Activated CD8-positive, alpha-beta T cell treated with anti-CD3 and anti-CD28 coated beads for 36 hours (primary cell): ENCODE measurements at regions not wholly inside any gene's neighbourhood (a gene's known extent, or its start where the extent isn't known, plus 50 kb on each side); places are given as distances from the start of the nearest gene placed in this dataset.

Source experiments
- ATAC-seq: fragments of 200-7000 bp; cut with Tn5 transposase; one replicate; pipeline ENCODE4 v1.10.0; 2021; ENCODE audit warnings: mild to moderate bottlenecking, moderate library complexity
- CTCF ChIA-PET: fragments of 350-600 bp; sonication (Branson Sonifier 250); formaldehyde crosslinking; loops from one replicate; lab custom pipeline; 2021; ENCODE audit warnings: antibody characterized with exemption; lab: Charles Lee
- POLR2A ChIA-PET: fragments of 350-600 bp; sonication (Branson Sonifier 250); formaldehyde crosslinking; loops from one replicate; lab custom pipeline; 2021; ENCODE audit warnings: antibody characterized with exemption; lab: Charles Lee
- DNase-seq: peaks from one replicate; pipeline ENCODE4 v3.0.0-alpha.2; 2020
- H3K27ac Mint-ChIP-seq: one replicate; pipeline ENCODE4 v1.8.0; 2021; ENCODE audit warnings: mild to moderate bottlenecking, mixed read lengths
- H3K27me3 Mint-ChIP-seq: one replicate; pipeline ENCODE4 v1.8.0; 2021; ENCODE audit warnings: mixed read lengths
- H3K36me3 Mint-ChIP-seq: one replicate; pipeline ENCODE4 v1.8.0; 2021; ENCODE audit warnings: low read depth, mixed read lengths
- H3K4me1 Mint-ChIP-seq: one replicate; pipeline ENCODE4 v1.8.0; 2021; ENCODE audit warnings: low read depth, mixed read lengths
- H3K4me3 Mint-ChIP-seq: one replicate; pipeline ENCODE4 v1.8.0; 2021; ENCODE audit warnings: mild to moderate bottlenecking, moderate library complexity, mixed read lengths
- H3K9me3 Mint-ChIP-seq: one replicate; pipeline ENCODE4 v1.8.0; 2021; ENCODE audit warnings: mixed read lengths
- intact Hi-C: fragments of 100-400 bp; cut with micrococcal nuclease; formaldehyde crosslinking; loops from one replicate; pipeline ENCODE4 v1.10.0; 2022
- TF ChIP-seq, protein P1 (sequence below): fragments of 200-600 bp; IDR thresholded peaks from one replicate; pipeline ENCODE4 v1.8.0; 2022; ENCODE audit warnings: antibody characterized with exemption, mild to moderate bottlenecking

- TF ChIP-seq, protein P1, sequence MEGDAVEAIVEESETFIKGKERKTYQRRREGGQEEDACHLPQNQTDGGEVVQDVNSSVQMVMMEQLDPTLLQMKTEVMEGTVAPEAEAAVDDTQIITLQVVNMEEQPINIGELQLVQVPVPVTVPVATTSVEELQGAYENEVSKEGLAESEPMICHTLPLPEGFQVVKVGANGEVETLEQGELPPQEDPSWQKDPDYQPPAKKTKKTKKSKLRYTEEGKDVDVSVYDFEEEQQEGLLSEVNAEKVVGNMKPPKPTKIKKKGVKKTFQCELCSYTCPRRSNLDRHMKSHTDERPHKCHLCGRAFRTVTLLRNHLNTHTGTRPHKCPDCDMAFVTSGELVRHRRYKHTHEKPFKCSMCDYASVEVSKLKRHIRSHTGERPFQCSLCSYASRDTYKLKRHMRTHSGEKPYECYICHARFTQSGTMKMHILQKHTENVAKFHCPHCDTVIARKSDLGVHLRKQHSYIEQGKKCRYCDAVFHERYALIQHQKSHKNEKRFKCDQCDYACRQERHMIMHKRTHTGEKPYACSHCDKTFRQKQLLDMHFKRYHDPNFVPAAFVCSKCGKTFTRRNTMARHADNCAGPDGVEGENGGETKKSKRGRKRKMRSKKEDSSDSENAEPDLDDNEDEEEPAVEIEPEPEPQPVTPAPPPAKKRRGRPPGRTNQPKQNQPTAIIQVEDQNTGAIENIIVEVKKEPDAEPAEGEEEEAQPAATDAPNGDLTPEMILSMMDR = no peak
- CTCF ChIA-PET = no interaction called here
- DNase-seq (no peak), ATAC-seq (no peak)
- H3K4me3 Mint-ChIP-seq = no peak overlapping the region
- H3K36me3 Mint-ChIP-seq = no peaks in the 10 kb centered on the region
- intact Hi-C loops = no loop called here
- H3K9me3 Mint-ChIP-seq = peaks cover 13% of the 10 kb centered on the region
- POLR2A ChIA-PET = no interaction called here
- H3K27ac Mint-ChIP-seq = no peak overlapping the region
- no peaks in the 10 kb centered on the region for H3K27me3 Mint-ChIP-seq
- no peaks in the 10 kb centered on the region for H3K4me1 Mint-ChIP-seq
These were observed 728.8 kb downstream of the TYW1 start for GRCh38 chr7:67725423-67725822.

DNA sequence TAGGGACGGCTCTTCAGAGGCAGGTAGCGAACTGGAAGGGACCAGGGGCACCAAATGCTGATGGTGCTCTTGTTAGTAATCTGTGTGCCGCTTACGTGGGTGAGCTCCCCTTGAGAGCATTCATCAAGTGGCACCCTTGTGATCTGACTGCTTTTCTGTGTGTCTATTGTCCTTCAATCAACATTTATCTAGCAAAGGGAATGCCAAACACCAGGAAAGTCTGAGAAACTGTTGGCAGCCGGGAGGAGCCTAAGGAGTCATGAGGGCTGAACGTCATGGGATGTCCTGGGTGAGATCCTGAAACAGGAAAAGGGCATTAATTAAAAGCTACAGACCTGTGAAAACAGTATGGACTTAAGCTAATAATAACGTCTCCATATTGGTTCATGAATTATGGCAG lies 733.1 kb downstream of the TYW1 start:
- DNase-seq (no peak), ATAC-seq (no peak)
- CTCF ChIA-PET = no interaction called here
- POLR2A ChIA-PET = no interaction called here
- Mint-ChIP-seq H3K27me3 (no peaks in the 10 kb centered on the region), H3K27ac (no peak overlapping the region), H3K4me3 (no peak overlapping the region), H3K4me1 (no peaks in the 10 kb centered on the region), H3K36me3 (no peaks in the 10 kb centered on the region), H3K9me3 (peaks cover 7% of the 10 kb centered on the region)
- intact Hi-C loops = no loop called here
- TF ChIP-seq, protein P1 = no peak

- TF ChIP-seq, protein P1 = no peak
- H3K4me3 Mint-ChIP-seq = no peak overlapping the region
- CTCF ChIA-PET = no interaction called here
- H3K9me3 Mint-ChIP-seq = peaks cover 7% of the 10 kb centered on the region
- DNase-seq = no peak
- H3K27ac Mint-ChIP-seq = no peak overlapping the region
- no peaks in the 10 kb centered on the region for H3K4me1 Mint-ChIP-seq
- no peaks in the 10 kb centered on the region for H3K36me3 Mint-ChIP-seq
- no peaks in the 10 kb centered on the region for H3K27me3 Mint-ChIP-seq
- ATAC-seq = no peak
- intact Hi-C loops = no loop called here
- POLR2A ChIA-PET = no interaction called here
These were observed 735.1 kb downstream of the TYW1 start for GRCh38 chr7:67731704-67732103.

DNA sequence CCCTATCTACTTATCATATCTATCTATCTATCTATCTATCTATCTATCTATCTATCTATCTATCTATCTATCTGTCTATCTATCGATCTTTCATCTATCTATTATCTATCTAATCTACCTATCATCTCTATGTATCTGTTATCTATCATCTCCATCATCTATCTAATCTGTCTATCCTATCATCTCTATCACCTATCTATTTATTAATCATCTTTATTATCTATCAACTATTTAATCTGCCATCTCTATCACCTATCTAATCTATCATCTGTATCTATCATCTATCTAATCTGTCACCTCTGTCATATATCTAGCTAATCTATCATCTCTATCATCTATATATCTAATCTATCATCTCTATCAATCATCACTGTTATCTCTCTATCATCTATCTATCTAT lies 736.3 kb downstream of the TYW1 start:
- TF ChIP-seq, protein P1 = no peak
- CTCF ChIA-PET = no interaction called here
- Mint-ChIP-seq H3K27ac (no peak overlapping the region), H3K4me3 (no peak overlapping the region), H3K9me3 (peaks cover 7% of the 10 kb centered on the region), H3K27me3 (no peaks in the 10 kb centered on the region), H3K4me1 (no peaks in the 10 kb centered on the region), H3K36me3 (no peaks in the 10 kb centered on the region)
- intact Hi-C loops = no loop called here
- DNase-seq (no peak), ATAC-seq (no peak)
- POLR2A ChIA-PET = no interaction called here

GRCh38 chr7:67738145-67738544 lies 741.5 kb downstream of the TYW1 start:
- H3K27ac Mint-ChIP-seq = no peak overlapping the region
- H3K4me1 Mint-ChIP-seq = no peaks in the 10 kb centered on the region
- TF ChIP-seq, protein P1 = no peak
- peaks cover 11% of the 10 kb centered on the region for H3K9me3 Mint-ChIP-seq
- no peak overlapping the region for H3K4me3 Mint-ChIP-seq
- intact Hi-C loops = no loop called here
- ChIA-PET CTCF (no interaction called here), POLR2A (no interaction called here)
- DNase-seq (no peak), ATAC-seq (no peak)
- no peaks in the 10 kb centered on the region for H3K27me3 Mint-ChIP-seq
- H3K36me3 Mint-ChIP-seq = no peaks in the 10 kb centered on the region
